ENCODE measurements at regions not wholly inside any gene's neighbourhood (a gene's known extent, or its start where the extent isn't known, plus 50 kb on each side); places are given as distances from the start of the nearest gene placed in this dataset.

- H3K4me1 ChIP-seq (ENCODE audit: control insufficient read depth, insufficient read depth, low read length), result no peaks in the 10 kb centered on the region
- TF ChIP-seq ZNF518A (tag by site-specific recombination; conservative IDR thresholded peaks at IDR 0.05; ENCODE audit: low read depth), result no peak
- TF ChIP-seq REPIN1 (tag by site-specific recombination; IDR thresholded peaks at IDR 0.05; ENCODE audit: low read depth), result no peak
- no peak for TF ChIP-seq ZNF610 (tag by site-specific recombination; IDR thresholded peaks at IDR 0.05; ENCODE audit: borderline replicate concordance)
- TF ChIP-seq PBX3 (CRISPR knock-in tag; IDR thresholded peaks at IDR 0.05), result no peak
- TF ChIP-seq ZNF555 (tag by site-specific recombination; conservative IDR thresholded peaks at IDR 0.05), result no peak
- no peak for TF ChIP-seq ZNF266 (tag by site-specific recombination; IDR thresholded peaks at IDR 0.05; ENCODE audit: low read depth)
- no peak for TF ChIP-seq ZNF292 (tag by site-specific recombination; IDR thresholded peaks at IDR 0.05; ENCODE audit: borderline replicate concordance, low read depth)
- TF ChIP-seq OSR2 (tag by site-specific recombination; IDR thresholded peaks at IDR 0.05), result no peak
- no peak for TF ChIP-seq ZFP41 (tag by site-specific recombination; IDR thresholded peaks at IDR 0.05; ENCODE audit: borderline replicate concordance)
- no peak for TF ChIP-seq ZNF624 (tag by site-specific recombination; IDR thresholded peaks at IDR 0.05)
- no peak for TF ChIP-seq ZNF19 (tag by site-specific recombination; IDR thresholded peaks at IDR 0.05; ENCODE audit: low read depth)
- TF ChIP-seq ZSCAN30 (tag by site-specific recombination; IDR thresholded peaks at IDR 0.05), result no peak
- no peak for TF ChIP-seq ZNF645 (tag by site-specific recombination; IDR thresholded peaks at IDR 0.05)
- no peak for TF ChIP-seq ZNF692 (tag by site-specific recombination; IDR thresholded peaks at IDR 0.05)
- TF ChIP-seq GLI2 (tag by site-specific recombination; IDR thresholded peaks at IDR 0.05; ENCODE audit: borderline replicate concordance, low read depth), result no peak
- TF ChIP-seq ZNF114 (tag by site-specific recombination; IDR thresholded peaks at IDR 0.05), result no peak
- no peak for TF ChIP-seq AEBP2 (tag by site-specific recombination; IDR thresholded peaks at IDR 0.05; ENCODE audit: borderline replicate concordance)
- TF ChIP-seq ZNF138 (tag by site-specific recombination; IDR thresholded peaks at IDR 0.05; ENCODE audit: borderline replicate concordance), result no peak
- TF ChIP-seq ZBTB26 (tag by site-specific recombination; optimal IDR thresholded peaks at IDR 0.05), result no peak
- TF ChIP-seq SALL2 (tag by site-specific recombination; IDR thresholded peaks at IDR 0.05; ENCODE audit: borderline replicate concordance), result no peak
- H3K36me3 ChIP-seq (ENCODE audit: control insufficient read depth in 2 of 2, insufficient read depth in 1 of 2, low read length in 2 of 2), result no peaks in the 10 kb centered on the region
- ChIA-PET CTCF (no interaction called here), POLR2A (no interaction called here)
- no peak overlapping the region for H3K27ac ChIP-seq (ENCODE audit: extremely low read depth, low read depth, low read length)
- no peak overlapping the region for H3K4me3 ChIP-seq (ENCODE audit: low read depth, low read length)
- H3K9me3 ChIP-seq (ENCODE audit: control insufficient read depth, insufficient read depth, low read depth, low read length), result no peaks in the 10 kb centered on the region
These were observed 466.7 kb upstream of the MIR17HG start for GRCh38 chr13:90880790-90881189.

Measured in HEK293 (cell line).